Keratinocyte (primary cell): ENCODE measurements at regions not wholly inside any gene's neighbourhood (a gene's known extent, or its start where the extent isn't known, plus 50 kb on each side); places are given as distances from the start of the nearest gene placed in this dataset.

ENCODE experiments used
- DNase-seq: peaks from one replicate; pipeline ENCODE4 v3.0.0-alpha.2; 2011; ENCODE audit warnings: low read depth, missing footprints, low spot score
- FAIRE-seq: peaks from 2 replicates; lab custom pipeline; 2011; peaks lifted over from hg19 to GRCh38; lab: Jason Lieb, UNC
- H2AFZ ChIP-seq: 2 replicates; pipeline ENCODE4 v1.6.0; 2012; ENCODE audit warnings: low read length, control low read depth, inconsistent platforms; ENCODE audit not compliant: control insufficient read depth
- H3K27ac ChIP-seq: 2 replicates; pipeline ENCODE4 v1.5.1; 2011; ENCODE audit warnings: low read length; ENCODE audit not compliant: control insufficient read depth, insufficient read depth
- H3K27me3 ChIP-seq: 3 replicates; pipeline ENCODE4 v1.6.0; 2011; ENCODE audit warnings: low read length; ENCODE audit not compliant: control insufficient read depth, insufficient read depth; ENCODE audit errors: extremely low read depth
- H3K36me3 ChIP-seq, 2 experiments: 2 replicates in 1 of 2; 3 replicates in 1 of 2; pipeline ENCODE4 v1.5.1; 2011; ENCODE audit warnings: low read length in 2 of 2, mild to moderate bottlenecking in 1 of 2; ENCODE audit not compliant: control insufficient read depth in 2 of 2, insufficient read depth in 2 of 2; ENCODE audit errors: extremely low read depth in 1 of 2
- H3K4me1 ChIP-seq: 3 replicates; pipeline ENCODE4 v1.5.1; 2011; ENCODE audit warnings: low read length; ENCODE audit not compliant: control insufficient read depth, insufficient read depth; ENCODE audit errors: extremely low read depth
- H3K4me2 ChIP-seq: 3 replicates; pipeline ENCODE4 v1.6.0; 2011; ENCODE audit warnings: low read depth, low read length; ENCODE audit not compliant: control insufficient read depth, insufficient read depth; ENCODE audit errors: extremely low read depth
- H3K4me3 ChIP-seq, 3 experiments: fragments of 200-600 bp in 1 of 3; sonication (generic) in 1 of 3; 2 replicates in 2 of 3; 3 replicates in 1 of 3; pipeline ENCODE4 v1.5.1; 2011 to 2016; ENCODE audit warnings: low read length in 3 of 3, mild to moderate bottlenecking in 3 of 3, control low read depth in 2 of 3, inconsistent platforms in 1 of 3, low read depth in 1 of 3, mixed read lengths in 1 of 3, mixed run types in 1 of 3, moderate library complexity in 1 of 3; ENCODE audit not compliant: control insufficient read depth in 2 of 3, insufficient read depth in 2 of 3; ENCODE audit errors: extremely low read depth in 1 of 3
- H3K79me2 ChIP-seq: 2 replicates; pipeline ENCODE4 v1.6.0; 2012; ENCODE audit warnings: low read length; ENCODE audit not compliant: control insufficient read depth, insufficient read depth
- H3K9ac ChIP-seq: 3 replicates; pipeline ENCODE4 v1.6.0; 2011; ENCODE audit warnings: low read length; ENCODE audit not compliant: control insufficient read depth, insufficient read depth; ENCODE audit errors: extremely low read depth
- H3K9me1 ChIP-seq: 3 replicates; pipeline ENCODE4 v1.6.0; 2011; ENCODE audit warnings: low read length; ENCODE audit not compliant: control insufficient read depth, insufficient read depth; ENCODE audit errors: extremely low read depth
- H3K9me3 ChIP-seq: 2 replicates; pipeline ENCODE4 v1.5.1; 2012; ENCODE audit warnings: low read depth, low read length; ENCODE audit not compliant: control insufficient read depth
- H4K20me1 ChIP-seq: 3 replicates; pipeline ENCODE4 v1.6.0; 2011; ENCODE audit warnings: low read length; ENCODE audit not compliant: control insufficient read depth, insufficient read depth; ENCODE audit errors: extremely low read depth
- EZH2 ChIP-seq: IDR thresholded peaks from one replicate; pipeline ENCODE4 v1.6.1; 2012; ENCODE audit warnings: inconsistent platforms, mild to moderate bottlenecking, low read length, moderate library complexity
- dilution Hi-C: fragments of 300-500 bp; cut with MboI; formaldehyde crosslinking; loops from one replicate; pipeline ENCODE4 v1.7.0; 2020; ENCODE audit warnings: low sequenced_read_pairs; ENCODE audit not compliant: extremely low pct_ligation_motif_present
- TF ChIP-seq, protein P1 (sequence below), 3 experiments: IDR thresholded peaks in 1 of 3; conservative IDR thresholded peaks in 1 of 3; optimal IDR thresholded peaks in 1 of 3; 2 replicates in 2 of 3; 3 replicates in 1 of 3; pipeline versions ENCODE3 to v1.5.1; 2011; ENCODE audit warnings: low read length in 3 of 3, mild to moderate bottlenecking in 3 of 3, moderate library complexity in 2 of 3, control low read depth in 1 of 3, inconsistent platforms in 1 of 3; ENCODE audit not compliant: insufficient read depth in 2 of 3; ENCODE audit errors: extremely low read depth in 1 of 3

DNA sequence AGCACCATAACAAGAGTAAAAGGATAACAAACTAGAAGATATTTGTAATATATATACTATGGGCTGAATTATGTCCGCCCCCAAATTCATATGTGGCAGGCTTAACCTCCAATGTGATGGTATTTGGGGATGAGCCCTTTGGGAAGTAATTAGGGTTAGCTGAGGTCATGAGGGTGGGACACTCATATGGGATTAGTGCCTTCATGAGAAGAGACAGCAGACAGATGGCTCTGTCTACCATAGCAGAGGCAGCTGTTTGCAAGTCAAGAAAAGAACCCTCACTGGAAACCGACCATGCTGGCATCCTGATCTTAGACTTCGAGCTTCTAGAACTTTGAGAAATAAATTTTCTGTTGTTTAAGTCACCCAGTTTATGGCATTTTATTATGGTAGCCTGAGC is 303.6 kb downstream of the LMO4 start:
- Histone ChIP-seq H3K9ac (no peak overlapping the region), H4K20me1 (no peaks in the 10 kb centered on the region), H3K79me2 (no peaks in the 10 kb centered on the region), H3K9me1 (no peaks in the 10 kb centered on the region), H3K9me3 (no peaks in the 10 kb centered on the region), H3K4me3 (no peak overlapping the region), H3K36me3 (no peaks in the 10 kb centered on the region), H3K4me2 (no peak overlapping the region), H3K27me3 (no peaks in the 10 kb centered on the region), H3K4me1 (no peaks in the 10 kb centered on the region), H2AFZ (no peak overlapping the region), H3K27ac (no peak overlapping the region)
- DNase-seq (no peak), FAIRE-seq (no peak)
- TF ChIP-seq EZH2: no peak
- TF ChIP-seq, protein P1, sequence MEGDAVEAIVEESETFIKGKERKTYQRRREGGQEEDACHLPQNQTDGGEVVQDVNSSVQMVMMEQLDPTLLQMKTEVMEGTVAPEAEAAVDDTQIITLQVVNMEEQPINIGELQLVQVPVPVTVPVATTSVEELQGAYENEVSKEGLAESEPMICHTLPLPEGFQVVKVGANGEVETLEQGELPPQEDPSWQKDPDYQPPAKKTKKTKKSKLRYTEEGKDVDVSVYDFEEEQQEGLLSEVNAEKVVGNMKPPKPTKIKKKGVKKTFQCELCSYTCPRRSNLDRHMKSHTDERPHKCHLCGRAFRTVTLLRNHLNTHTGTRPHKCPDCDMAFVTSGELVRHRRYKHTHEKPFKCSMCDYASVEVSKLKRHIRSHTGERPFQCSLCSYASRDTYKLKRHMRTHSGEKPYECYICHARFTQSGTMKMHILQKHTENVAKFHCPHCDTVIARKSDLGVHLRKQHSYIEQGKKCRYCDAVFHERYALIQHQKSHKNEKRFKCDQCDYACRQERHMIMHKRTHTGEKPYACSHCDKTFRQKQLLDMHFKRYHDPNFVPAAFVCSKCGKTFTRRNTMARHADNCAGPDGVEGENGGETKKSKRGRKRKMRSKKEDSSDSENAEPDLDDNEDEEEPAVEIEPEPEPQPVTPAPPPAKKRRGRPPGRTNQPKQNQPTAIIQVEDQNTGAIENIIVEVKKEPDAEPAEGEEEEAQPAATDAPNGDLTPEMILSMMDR (optimal IDR thresholded peaks at IDR 0.05 in 1 of 3, IDR thresholded peaks at IDR 0.05 in 1 of 3, conservative IDR thresholded peaks at IDR 0.05 in 1 of 3; ENCODE audit: extremely low read depth in 1 of 3, insufficient read depth in 2 of 3, low read length in 3 of 3): no peak
- dilution Hi-C loops: no loop called here

DNA sequence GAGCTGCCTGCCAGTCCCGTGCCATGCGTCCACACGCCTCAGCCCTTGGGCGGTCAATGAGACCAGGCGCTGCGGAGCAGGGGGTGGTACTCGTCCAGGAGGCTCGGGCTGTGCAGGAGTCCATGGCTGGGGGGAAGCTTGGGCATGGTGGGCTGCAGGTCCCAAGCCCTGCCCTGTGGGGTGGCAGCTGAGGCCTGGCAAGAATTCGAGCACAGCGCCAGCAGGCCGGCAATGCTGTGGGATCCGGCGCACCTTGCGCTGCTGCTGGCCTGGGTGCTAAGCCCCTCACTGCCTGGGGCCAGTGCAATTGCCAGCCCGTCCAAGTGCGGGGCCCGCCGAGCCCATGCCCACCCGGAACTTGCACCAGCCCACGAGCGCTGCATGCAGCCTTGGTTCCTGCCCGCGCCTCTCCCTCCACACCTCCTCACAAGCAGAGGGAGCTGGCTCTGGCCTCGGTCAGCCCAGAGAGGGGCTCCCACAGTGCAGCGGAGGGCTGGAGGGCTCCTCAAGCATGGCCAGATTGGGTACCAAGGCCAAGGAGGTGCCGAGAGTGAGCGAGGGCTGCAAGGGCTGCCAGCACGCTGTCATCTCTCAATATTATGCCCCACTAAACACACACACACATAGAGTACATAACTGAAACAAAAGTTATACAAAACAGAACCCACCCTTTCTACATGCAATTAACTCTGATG is 307.7 kb downstream of the LMO4 start:
- dilution Hi-C loops: no loop called here
- Histone ChIP-seq H4K20me1 (no peaks in the 10 kb centered on the region), H3K36me3 (no peaks in the 10 kb centered on the region), H3K27me3 (no peaks in the 10 kb centered on the region), H2AFZ (no peak overlapping the region), H3K9me3 (no peaks in the 10 kb centered on the region), H3K9me1 (no peaks in the 10 kb centered on the region), H3K4me2 (no peak overlapping the region), H3K4me3 (no peak overlapping the region), H3K4me1 (no peaks in the 10 kb centered on the region), H3K9ac (no peak overlapping the region), H3K27ac (no peak overlapping the region), H3K79me2 (no peaks in the 10 kb centered on the region)
- DNase-seq (no peak), FAIRE-seq (no peak)
- TF ChIP-seq EZH2: no peak

DNA sequence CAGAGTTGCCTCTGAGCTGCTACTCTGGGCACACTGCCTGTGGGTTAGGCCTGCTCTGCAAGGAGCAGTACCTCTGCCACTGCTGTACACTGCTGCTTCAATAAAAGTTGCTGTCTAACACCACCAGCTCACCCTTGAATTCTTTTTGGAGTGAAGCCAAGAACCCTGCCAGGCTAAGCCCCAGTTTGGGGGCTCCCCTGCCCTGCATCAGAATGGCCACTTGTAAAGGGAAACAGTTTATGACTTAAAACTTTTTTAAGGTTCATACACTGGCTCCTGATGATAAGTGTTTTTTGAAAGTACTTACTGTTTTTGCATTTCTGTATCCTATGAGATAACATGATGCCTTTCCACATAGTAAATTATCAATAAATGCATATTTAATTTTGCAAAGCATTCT is 310.0 kb downstream of the LMO4 start:
- Histone ChIP-seq H3K4me3 (no peak overlapping the region), H3K27me3 (no peaks in the 10 kb centered on the region), H3K27ac (no peak overlapping the region), H3K9me1 (no peaks in the 10 kb centered on the region), H3K79me2 (no peaks in the 10 kb centered on the region), H3K9ac (no peak overlapping the region), H3K4me2 (no peak overlapping the region), H2AFZ (no peak overlapping the region), H3K36me3 (no peaks in the 10 kb centered on the region), H4K20me1 (no peaks in the 10 kb centered on the region), H3K4me1 (no peaks in the 10 kb centered on the region), H3K9me3 (no peaks in the 10 kb centered on the region)
- no peak for TF ChIP-seq EZH2
- TF ChIP-seq, protein P1 (optimal IDR thresholded peaks at IDR 0.05 in 1 of 3, IDR thresholded peaks at IDR 0.05 in 1 of 3, conservative IDR thresholded peaks at IDR 0.05 in 1 of 3; ENCODE audit: extremely low read depth in 1 of 3, insufficient read depth in 2 of 3, low read length in 3 of 3): no peak
- no peak for DNase-seq
- dilution Hi-C loops: no loop called here
- FAIRE-seq: no peak
